OCI-M2 (cell line): ENCODE measurements at regions not wholly inside any gene's neighbourhood (a gene's known extent, or its start where the extent isn't known, plus 50 kb on each side); places are given as distances from the start of the nearest gene placed in this dataset.
"Not testable (repeated sequence)": the region's sequence is repeated elsewhere in the genome, so short reads cannot be mapped to it uniquely, and the experiment has no call there.

Experiments used
- DNase-seq: peaks from one replicate; lab custom pipeline; 2025; ENCODE audit not compliant: unreplicated experiment; lab: John Stamatoyannopoulos, UW

DNA sequence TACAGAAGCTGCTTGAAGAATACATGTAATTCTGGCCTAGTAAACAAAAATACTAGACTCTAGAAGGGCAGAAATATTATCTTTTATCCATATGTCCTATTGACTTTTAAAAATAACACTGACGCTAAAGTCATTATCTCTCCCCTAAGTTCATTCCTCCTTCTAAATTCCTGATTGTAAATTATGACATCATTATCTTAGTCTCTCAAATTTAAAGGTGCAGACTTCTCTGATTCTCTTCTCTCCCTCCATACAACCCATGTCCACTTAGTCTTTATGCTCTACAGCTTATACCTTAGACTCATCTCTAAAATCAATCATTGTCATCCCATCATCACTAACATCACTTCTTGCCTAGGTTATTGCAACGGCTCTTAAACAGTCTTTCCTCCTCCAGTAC is 327.9 kb upstream of the GRIA3 start:
- no peak for DNase-seq

DNA sequence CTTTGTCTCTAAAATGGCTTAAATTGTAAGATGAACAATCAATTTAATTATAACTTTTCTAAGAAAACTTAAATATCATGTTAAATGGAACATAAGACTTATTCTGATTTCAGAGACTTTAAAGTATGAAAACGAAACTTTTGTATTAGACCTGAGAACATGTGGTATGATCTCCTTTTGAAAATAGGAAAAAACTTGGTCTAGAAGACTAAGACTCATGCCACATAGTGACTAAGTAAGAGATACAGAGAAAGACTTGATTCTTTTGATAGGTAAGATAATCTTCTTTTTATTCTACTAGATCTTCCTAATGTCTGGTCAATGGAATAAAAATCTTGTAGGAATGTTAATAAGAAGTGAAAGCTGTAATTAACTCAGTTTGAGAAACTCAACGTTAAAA is 326.3 kb upstream of the GRIA3 start:
- no peak for DNase-seq

DNA sequence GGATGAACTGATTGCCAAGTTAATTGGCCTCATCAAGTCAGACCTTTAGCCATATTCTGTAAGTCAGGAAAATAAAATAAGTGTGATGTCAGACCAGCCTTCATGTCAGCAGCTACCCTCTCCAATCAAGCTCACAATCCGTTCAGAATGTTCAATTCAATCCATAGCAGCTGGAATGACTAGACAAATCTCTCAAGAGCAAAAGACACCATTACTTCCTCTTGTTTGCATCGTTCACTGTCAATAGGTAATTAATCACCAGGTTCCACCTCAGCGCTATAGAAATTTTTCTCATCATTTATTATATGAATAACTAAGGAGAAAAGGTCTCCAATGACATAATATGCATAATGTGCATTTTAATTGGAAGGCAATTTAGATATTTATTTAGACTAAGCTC is 321.0 kb upstream of the GRIA3 start:
- no peak for DNase-seq

DNA sequence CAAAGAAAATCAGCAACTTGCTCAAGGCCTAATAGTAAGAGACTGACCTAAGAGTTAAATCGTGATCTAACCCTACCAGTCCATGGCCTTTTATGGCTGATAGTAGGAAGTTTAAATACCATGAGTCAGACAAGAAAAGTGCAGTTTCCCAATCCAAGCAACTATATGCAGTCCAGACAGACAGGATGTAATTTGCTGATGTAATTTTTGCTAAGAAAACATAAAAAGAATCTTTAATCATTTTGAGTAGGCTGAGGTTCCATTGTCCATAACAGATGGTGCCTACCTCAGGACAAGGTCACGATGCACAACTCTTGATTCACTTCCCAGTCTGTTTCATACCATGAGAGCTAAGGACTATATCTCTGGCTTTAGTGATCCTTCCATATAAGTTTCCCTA is 317.5 kb upstream of the GRIA3 start:
- DNase-seq = no peak

DNA sequence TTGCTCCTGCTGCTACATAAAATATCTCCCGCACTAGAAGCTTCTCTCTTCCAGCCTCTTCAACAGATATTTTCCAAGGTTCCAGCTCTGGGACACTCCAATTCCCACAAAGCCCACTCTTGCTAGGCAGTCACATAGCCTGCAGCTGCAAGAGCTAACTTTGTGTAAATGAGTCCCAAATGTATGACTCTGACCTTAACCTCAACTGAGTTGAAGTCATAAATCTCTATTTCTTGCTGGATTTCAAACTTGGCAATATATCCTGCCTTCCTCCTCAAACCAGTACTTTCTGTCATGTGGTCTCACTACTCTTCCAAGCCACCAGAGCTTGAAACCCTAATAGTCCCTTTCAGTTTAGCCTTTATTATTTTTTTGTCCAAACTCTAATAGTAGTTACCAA is 315.4 kb upstream of the GRIA3 start:
- no peak for DNase-seq

DNA sequence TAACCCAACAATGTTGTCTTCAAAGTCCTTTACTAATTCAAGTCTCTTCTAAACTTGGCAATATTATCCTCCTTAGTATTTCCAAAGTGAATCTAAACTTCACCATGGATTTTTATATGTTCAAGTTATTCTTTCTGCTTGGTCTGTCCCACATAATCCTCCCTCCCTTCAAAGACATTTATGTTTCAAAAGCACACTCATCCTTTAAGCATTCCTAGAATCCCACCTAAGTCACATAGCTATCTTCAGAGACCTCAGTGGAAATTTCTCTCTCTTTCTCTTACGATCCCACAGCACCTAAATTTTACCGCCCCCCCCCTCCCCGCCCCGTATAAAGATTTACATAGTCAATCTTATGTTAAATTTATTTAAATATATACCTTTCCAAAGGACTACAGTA is 314.9 kb upstream of the GRIA3 start:
- no peak for DNase-seq

DNA sequence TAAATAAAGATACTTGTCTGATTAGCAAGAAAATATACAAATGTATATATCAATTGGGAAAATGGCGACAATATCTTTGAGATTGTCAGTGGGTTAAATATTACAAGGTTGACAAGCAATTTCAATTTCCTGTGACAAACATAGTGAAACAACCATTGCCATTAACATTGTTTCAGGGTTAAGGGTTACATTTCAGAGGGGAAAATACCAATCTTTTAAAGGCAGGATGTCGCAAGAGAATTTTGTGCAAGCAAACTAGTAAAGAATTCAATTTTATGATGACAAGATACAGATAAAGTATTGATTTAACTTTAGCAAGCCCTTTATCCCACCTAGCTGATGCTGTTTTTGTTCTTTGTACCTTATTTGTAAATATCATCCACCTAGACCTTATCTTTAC is 305.8 kb upstream of the GRIA3 start:
- no peak for DNase-seq

DNA sequence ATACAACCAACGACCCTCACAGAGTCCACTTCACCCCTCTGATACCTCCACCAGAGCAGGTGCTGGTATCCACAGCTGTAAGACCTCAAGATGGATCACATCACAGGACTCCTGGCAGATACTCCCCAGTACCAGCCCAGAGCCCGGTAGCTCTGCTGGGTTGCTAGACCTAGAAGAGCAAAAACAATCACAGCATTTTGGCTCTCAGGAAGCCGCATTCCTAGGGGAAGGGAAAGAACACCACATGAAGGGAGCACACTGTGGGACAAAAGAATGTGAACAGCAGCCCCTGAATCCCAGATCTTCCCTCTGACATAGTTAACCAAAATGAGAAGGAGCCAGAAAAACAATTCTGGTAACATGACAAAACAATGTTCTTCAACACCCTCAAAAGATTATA is 303.1 kb upstream of the GRIA3 start:
- no peak for DNase-seq

DNA sequence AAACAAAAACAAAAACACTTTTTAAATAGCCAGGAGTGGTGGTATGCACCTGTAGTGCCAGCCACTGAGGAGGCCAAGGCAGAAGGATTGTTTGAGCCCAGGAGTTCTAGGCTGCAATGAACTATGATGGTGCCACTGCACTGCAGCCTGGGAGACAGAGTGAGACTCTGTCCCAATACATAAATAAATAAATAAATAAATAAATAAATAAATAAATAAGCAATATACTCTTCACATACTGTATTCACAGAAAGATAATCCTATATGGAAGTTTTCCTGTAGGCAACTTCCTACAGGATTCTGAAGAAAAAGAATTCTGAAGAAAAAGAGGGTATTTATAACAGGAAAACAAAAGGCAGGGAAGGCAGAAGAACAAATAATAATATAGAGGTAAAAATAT is 293.3 kb upstream of the GRIA3 start:
- no peak for DNase-seq

DNA sequence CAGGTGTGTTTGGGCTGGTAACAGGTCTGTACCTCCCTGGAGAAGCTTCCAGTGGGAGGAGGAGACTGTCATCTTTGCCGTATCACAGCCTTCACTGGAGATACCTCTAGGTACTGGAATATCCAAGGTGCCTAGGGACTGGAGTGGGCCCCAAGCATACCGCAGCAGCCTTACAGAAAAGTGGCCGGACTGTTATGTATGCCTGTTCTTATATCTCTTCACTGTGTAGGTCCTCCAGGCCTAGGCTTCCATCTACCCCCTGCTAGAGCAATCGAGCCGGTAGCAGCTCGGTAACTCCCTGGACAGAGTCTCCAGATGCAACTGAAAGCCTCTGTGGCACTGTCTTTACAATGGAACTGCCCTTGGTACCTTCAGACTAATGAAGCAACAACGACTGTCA is 277.4 kb upstream of the GRIA3 start:
- DNase-seq = no peak

DNA sequence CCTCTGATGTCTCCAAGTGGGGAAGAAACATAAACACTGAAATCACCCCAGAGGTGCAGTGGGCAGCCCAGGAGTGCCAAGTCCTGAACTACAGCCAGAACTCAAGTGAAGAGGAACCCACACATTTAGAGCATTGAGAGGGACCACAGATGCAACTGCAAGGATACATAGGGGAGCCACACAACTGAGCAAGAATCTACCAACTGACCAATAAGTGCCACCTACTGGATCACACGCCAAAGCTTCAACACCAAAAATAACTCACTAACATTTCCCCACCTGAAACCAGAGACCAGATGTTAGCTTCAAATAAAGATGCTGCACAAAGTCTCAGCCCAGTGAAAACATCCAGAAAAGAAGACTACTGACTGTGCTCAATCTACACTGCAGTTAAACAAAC is 276.7 kb upstream of the GRIA3 start:
- DNase-seq = no peak

DNA sequence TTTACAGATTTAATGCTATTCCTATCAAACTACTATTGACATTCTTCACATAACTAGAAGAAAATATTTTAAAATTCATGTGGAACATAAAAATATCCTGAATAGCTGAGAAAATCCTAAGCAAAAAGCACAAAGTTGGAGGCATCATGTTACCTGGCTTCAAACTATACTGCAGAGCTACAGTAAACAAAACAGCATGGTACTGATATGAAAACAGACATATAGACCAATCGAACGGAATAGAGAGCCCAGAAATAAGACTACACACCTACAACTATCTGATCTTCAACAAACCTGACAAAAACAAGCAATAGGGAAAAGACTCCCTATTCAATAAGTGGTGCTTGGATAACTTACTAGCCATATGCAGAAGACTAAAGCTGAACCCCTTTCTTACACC is 273.4 kb upstream of the GRIA3 start:
- DNase-seq = no peak

DNA sequence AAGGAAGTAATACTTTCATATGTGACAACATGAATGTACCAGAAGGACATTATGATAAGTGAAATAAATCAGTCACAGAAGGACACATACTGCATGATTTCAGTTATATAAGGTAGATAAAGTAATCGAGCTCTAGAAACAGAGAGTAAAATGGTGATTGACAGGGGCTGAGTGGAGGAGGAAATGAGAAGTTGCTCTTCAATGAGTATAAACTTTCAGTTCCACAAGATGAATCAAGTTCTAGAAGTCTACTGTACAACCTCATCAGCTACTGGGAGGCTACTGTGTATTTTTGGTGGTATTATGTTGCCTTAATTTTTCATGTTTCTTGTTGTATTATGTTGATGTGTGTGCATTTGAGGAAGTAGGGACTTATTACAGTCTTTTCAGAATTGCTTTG is 270.9 kb upstream of the GRIA3 start:
- DNase-seq = no peak

DNA sequence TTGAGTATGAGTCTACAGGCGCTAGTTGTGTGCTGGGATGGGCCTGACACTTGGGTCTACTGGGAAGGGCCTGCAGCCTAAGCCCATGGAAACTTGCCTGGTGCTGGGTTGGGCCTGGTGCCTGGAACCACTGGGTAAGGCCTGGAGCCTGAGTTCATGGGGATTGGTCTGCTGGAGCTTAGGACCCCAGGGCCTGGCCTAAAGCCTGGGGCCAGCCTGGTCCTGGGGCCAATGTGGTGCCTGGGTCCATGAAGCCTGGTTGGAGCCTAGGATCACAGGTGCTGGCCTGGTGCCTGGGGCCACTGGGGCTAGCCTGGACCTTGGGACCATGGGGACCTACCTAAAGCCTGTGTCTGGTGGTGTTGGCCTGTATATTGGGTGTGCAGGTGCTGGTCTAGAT is 270.3 kb upstream of the GRIA3 start:
- no peak for DNase-seq

DNA sequence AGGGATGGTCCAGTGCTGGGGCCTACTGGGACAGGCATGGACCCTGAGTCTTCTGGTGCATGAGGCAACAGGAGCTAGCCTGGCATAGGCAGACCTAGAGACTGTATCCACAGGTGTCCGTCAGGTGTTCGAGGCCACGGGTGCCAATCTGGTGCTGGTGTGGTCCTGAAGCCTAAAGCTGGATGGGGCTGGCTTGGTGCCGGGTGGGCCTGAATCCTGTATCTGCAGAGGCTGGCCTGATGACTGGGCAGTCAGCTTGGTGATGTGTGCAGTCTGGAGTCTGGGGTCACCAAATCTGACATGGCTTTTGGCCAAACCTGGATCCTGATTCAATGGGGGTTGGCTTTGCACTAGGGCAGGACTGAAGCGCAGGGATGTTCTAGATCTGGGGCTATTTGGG is 269.8 kb upstream of the GRIA3 start:
- no peak for DNase-seq

DNA sequence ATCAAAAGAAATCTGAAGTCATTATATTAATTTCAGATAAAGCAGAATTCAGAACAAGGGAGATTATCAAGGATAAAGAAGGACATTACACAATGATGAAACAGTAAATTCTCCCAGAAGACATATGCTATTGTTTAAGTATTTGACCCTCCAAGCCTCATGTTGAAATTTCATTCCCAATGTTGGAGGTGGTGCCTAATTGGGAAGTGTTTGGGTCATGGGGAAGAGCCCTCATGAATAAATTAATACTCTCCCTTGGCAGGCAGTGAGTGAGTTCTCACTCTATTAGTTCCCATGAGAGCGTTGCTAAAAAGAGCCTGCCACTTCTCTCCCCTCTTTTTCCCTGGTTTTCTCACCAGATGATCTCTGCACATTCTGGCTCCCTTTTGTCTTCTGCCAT is 249.9 kb upstream of the GRIA3 start:
- DNase-seq = no peak

DNA sequence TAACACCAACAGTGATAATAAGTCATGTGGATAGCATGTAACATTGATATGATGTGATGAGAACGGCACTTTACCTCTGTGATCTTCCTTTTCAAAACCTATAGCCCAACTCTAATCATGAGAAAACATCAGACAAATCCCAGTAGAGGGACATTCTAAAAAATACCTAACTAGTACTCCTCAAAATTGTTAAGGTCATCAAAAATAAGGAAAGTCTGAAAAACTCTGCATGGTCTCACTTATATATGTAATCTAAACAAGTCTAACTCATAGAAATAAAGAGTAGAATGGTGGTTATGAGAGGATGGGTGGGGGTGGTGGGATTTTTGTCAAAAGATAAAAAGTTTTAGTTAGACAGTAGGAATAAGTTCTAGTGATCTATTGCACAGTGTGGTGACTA is 243.9 kb upstream of the GRIA3 start:
- DNase-seq = no peak

DNA sequence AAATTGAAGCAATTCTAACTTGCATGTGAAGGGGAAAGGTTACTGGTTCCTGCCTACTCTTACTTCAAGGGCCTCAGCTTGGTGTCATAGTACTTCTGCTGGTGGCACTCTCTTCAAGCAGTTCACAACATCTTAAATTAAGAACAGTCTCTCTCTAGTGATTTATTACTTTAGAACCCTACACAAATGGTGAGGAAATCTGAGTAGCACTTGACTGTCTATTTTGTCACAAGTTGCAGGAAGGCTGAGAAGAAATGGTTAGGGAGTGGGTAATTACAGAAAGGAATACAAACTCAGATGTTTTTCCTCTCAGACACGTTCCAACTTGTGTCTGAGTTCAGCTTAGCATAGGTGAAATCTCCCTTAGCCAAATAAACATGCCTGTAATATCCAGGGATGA is 242.3 kb upstream of the GRIA3 start:
- no peak for DNase-seq

DNA sequence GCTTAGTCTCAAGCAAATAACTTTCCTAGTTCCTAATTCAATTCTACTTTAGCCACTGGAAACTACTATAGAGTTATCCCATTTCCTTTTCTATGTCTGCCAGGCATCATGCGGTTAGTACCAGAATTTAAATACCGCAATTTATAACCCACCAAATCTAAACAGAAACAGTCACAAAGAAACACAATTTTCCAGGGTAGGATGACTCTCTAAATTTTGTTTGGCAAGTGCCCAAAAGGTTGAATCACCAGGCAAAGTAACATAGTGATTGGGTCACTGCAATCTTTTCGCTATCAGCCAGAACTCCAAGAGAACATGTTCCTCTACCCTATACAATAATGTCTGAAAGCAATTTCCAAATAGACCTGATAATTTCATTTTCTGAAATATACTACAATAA is 240.2 kb upstream of the GRIA3 start:
- no peak for DNase-seq

DNA sequence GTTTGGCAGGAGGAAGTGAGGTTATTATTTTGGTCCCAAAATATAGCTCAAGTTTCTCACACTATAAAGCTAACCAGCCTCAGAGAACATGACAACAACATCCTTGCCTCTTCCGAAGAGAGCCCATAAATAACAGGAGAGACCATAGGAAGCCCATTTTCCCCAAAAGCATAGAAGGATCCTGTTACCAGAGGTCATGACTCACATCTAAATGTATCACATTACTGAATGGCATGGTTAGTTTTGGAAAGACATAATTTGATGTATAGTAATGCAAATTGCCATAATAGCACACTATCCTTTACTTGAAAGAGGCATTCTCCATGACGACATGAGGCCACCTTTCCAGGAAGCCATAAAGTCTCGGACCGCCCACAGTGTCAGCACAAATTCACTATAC is 238.8 kb upstream of the GRIA3 start:
- DNase-seq = no peak

DNA sequence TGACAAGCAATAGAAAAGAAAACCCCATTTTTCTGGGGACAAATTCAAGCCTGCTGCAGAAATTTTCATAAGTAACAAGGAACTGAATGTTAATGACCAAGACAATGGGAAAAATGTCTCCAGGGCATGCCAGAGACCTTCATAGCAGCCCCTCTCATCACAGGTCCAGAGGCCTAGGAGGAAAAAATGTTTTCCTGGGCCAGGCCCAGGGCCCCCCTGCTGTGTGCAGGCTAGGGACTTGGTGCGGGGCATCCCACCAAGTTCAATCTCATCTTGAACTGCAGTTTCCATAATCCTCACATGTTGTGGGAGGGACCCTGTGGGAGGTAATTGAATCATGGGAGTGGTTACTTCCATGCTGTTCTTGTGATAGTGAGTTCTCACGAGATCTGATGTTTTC is 211.5 kb upstream of the GRIA3 start:
- DNase-seq = no peak

DNA sequence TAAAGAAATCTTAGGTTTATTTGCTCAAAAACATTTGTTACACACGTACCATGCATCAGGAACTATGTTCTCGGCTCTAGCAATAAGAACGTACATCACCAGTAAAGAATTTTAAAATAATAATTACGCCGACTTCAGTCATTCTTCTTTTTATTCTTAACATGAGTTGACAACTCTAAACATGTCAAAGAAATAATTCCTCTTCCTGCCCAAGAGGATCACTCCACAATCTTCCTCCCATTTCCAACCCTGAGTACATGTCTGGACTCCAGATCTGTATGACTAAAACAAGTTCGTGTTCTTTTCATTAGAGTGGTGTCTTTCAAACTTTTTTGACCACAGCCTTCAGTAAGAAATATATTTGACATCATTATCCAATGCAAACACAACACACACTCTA is 201.6 kb upstream of the GRIA3 start:
- no peak for DNase-seq

DNA sequence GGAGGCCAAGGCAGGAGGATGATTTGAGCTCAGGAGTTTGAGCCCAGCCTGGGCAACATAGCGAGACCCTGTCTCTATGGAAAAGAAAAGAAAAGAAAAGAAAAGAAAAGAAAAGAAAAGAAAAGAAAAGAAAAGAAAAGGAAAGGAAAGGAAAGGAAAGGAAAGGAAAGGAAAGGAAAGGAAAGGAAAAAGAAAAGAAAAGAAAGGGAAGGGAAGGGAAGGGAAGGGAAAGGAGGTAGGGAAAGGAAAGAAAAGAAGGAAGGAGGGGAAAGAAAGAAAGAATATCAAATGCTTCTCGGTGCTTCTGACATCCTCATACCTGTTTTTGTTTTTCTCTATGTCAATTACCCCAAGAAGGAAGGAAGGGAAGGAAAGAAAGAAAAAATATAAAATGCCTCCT is 181.2 kb upstream of the GRIA3 start:
- DNase-seq = not testable (repeated sequence)

DNA sequence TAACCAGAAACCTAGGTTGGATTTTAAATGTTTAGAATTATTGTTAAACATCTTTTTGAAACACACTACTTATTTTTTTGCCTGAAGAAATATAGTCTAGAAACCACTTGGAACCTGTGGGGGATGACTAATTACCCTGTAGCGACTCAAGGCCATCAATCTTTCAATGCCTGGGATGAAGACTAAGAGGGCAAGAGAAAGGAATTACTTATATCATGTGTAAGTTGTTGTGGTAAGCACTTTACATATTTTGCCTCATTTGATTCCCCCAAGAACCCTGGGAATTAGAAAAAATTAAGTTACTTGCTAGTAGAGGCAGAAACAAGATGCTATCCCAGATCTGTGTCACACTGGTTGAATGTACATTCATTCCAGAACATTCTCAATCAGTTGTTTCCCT is 170.9 kb upstream of the GRIA3 start:
- no peak for DNase-seq
